HCT116 (cell line): ENCODE measurements at regions not wholly inside any gene's neighbourhood (a gene's known extent, or its start where the extent isn't known, plus 50 kb on each side); places are given as distances from the start of the nearest gene placed in this dataset.

Experiments
- ATAC-seq: fragments of 200-7000 bp; cut with Tn5 transposase; 2 replicates; pipeline ENCODE4 v1.9.1; 2020; ENCODE audit warnings: mild to moderate bottlenecking, moderate library complexity
- BruUV-seq: library from RNA; stranded (reverse); fragments of 400-500 nt; replicated peaks from 2 replicates; lab custom pipeline; 2021; lab: Mats Ljungman, UMichigan
- CTCF ChIA-PET: fragments of 300-600 bp; sonication (Branson Sonifier 250); formaldehyde crosslinking; loops from one replicate; lab custom pipeline; 2021; ENCODE audit warnings: antibody characterized with exemption; lab: Charles Lee
- POLR2A ChIA-PET: fragments of 300-600, 350-600 bp; sonication (Branson Sonifier 250); formaldehyde crosslinking; loops from one replicate; lab custom pipeline; 2021; ENCODE audit warnings: antibody characterized with exemption; lab: Charles Lee
- RAD21 ChIA-PET, 2 experiments: fragments of 300-600 bp; sonication (Branson Sonifier 250); formaldehyde crosslinking; loops; one replicate each; lab custom pipeline; 2023; ENCODE audit warnings: low total read pairs in 2 of 2; ENCODE audit not compliant: uncharacterized antibody in 2 of 2, unreplicated experiment in 2 of 2, low non-redundant PET in 1 of 2; lab: Charles Lee
- DNase-seq: peaks from one replicate; pipeline ENCODE4 v3.0.0-alpha.2; 2010; ENCODE audit warnings: low read depth, low spot score
- H2AFZ ChIP-seq: fragments of 200-600 bp; shearing (Covaris generic), sonication (generic); 2 replicates; pipeline ENCODE4 v1.6.1; 2017; ENCODE audit warnings: low read depth, mixed run types, mixed read lengths, antibody characterized with exemption, low read length; ENCODE audit not compliant: poor library complexity, severe bottlenecking
- H3K27ac ChIP-seq: 2 replicates; pipeline ENCODE4 v1.5.1; 2012; ENCODE audit warnings: low read depth, low read length
- H3K27me3 ChIP-seq: fragments of 200-600 bp; sonication (generic); 2 replicates; pipeline ENCODE4 v1.6.1; 2016; ENCODE audit warnings: mixed run types, low read length, mixed read lengths; ENCODE audit not compliant: insufficient read depth
- H3K36me3 ChIP-seq, 2 experiments: fragments of 200-500 bp in 1 of 2; fragments of 200-600 bp in 1 of 2; sonication (Bioruptor generic) in 1 of 2; sonication (generic) in 1 of 2; 2 replicates each; pipeline versions ENCODE4 v1.5.1 to v1.6.1; 2014 to 2016; ENCODE audit warnings: low read length in 2 of 2, inconsistent platforms in 1 of 2, mixed read lengths in 1 of 2, mixed run types in 1 of 2; ENCODE audit not compliant: insufficient read depth in 2 of 2, control insufficient read depth in 1 of 2
- H3K4me1 ChIP-seq, 2 experiments: fragments of 200-600 bp in 1 of 2; sonication (generic) in 1 of 2; 2 replicates each; pipeline versions ENCODE4 v1.5.1 to v1.6.1; 2012 to 2017; ENCODE audit warnings: low read length in 2 of 2, inconsistent platforms in 1 of 2, mild to moderate bottlenecking in 1 of 2, mixed read lengths in 1 of 2, mixed run types in 1 of 2, moderate library complexity in 1 of 2; ENCODE audit not compliant: insufficient read depth in 2 of 2, control insufficient read depth in 1 of 2
- H3K4me2 ChIP-seq: fragments of 200-600 bp; sonication (generic); 2 replicates; pipeline ENCODE4 v1.6.1; 2017; ENCODE audit warnings: mixed run types, low read length, mixed read lengths
- H3K4me3 ChIP-seq, 2 experiments: fragments of 200-600 bp in 1 of 2; sonication (generic) in 1 of 2; replicated peaks in 1 of 2; 2 replicates each; pipeline ENCODE4 v1.5.1; 2011 to 2016; ENCODE audit warnings: low read length in 2 of 2, control low read depth in 1 of 2, low read depth in 1 of 2, mild to moderate bottlenecking in 1 of 2, mixed read lengths in 1 of 2, mixed run types in 1 of 2
- H3K79me2 ChIP-seq: fragments of 200-600 bp; sonication (generic); 2 replicates; pipeline ENCODE4 v1.6.1; 2017; ENCODE audit warnings: mild to moderate bottlenecking, mixed run types, low read length, moderate library complexity, mixed read lengths; ENCODE audit not compliant: insufficient read depth
- H3K9ac ChIP-seq: fragments of 200-600 bp; sonication (generic); 2 replicates; pipeline ENCODE4 v1.6.1; 2016; ENCODE audit warnings: low read length, mixed read lengths
- H3K9me2 ChIP-seq: fragments of 200-600 bp; sonication (generic), shearing (Covaris generic); 2 replicates; pipeline ENCODE4 v1.6.1; 2017; ENCODE audit warnings: mixed run types, mild to moderate bottlenecking, moderate library complexity; ENCODE audit not compliant: insufficient read depth
- H3K9me3 ChIP-seq, 2 experiments: fragments of 200-500 bp in 1 of 2; fragments of 200-600 bp in 1 of 2; sonication (Bioruptor generic) in 1 of 2; sonication (generic) in 1 of 2; 2 replicates each; pipeline ENCODE4 v1.6.1; 2014 to 2017; ENCODE audit warnings: low read length in 2 of 2, mixed read lengths in 2 of 2, inconsistent platforms in 1 of 2, low read depth in 1 of 2, mild to moderate bottlenecking in 1 of 2, mixed run types in 1 of 2, moderate library complexity in 1 of 2; ENCODE audit not compliant: control insufficient read depth in 1 of 2, insufficient read depth in 1 of 2
- H4K20me1 ChIP-seq: fragments of 200-600 bp; sonication (generic), shearing (Covaris generic); 2 replicates; pipeline ENCODE4 v1.6.1; 2017; ENCODE audit warnings: mixed run types, mild to moderate bottlenecking, moderate library complexity; ENCODE audit not compliant: insufficient read depth
- ATF3 ChIP-seq: IDR thresholded peaks from 2 replicates; pipeline ENCODE4 v1.6.1; 2012
- CBX3 ChIP-seq: IDR thresholded peaks from 2 replicates; pipeline ENCODE4 v1.6.1; 2012; ENCODE audit warnings: low read depth
- CTCF ChIP-seq, 3 experiments: fragments of 200-600 bp in 1 of 3; sonication (generic) in 1 of 3; IDR thresholded peaks in 2 of 3; conservative IDR thresholded peaks in 1 of 3; 2 replicates each; pipeline ENCODE4 v1.5.1; 2012 to 2017; ENCODE audit warnings: low read depth in 2 of 3, low read length in 2 of 3, antibody characterized with exemption in 1 of 3, borderline replicate concordance in 1 of 3, control low read depth in 1 of 3, mild to moderate bottlenecking in 1 of 3, mixed read lengths in 1 of 3, mixed run types in 1 of 3, moderate library complexity in 1 of 3; ENCODE audit not compliant: insufficient read depth in 1 of 3
- EGR1 ChIP-seq: IDR thresholded peaks from 2 replicates; pipeline ENCODE4 v1.6.1; 2012; ENCODE audit warnings: low read depth
- ELF1 ChIP-seq: IDR thresholded peaks from 2 replicates; pipeline ENCODE4 v1.6.1; 2012; ENCODE audit warnings: low read depth, borderline replicate concordance
- EZH2phosphoT487 ChIP-seq: fragments of 200-600 bp; IDR thresholded peaks from 2 replicates; pipeline ENCODE4 v1.6.1; 2018; ENCODE audit warnings: antibody characterized with exemption, borderline replicate concordance
- FOSL1 ChIP-seq: IDR thresholded peaks from 2 replicates; pipeline ENCODE4 v1.6.1; 2012; ENCODE audit warnings: low read depth
- JUND ChIP-seq: IDR thresholded peaks from 2 replicates; pipeline ENCODE4 v1.6.1; 2012
- MAX ChIP-seq: IDR thresholded peaks from 2 replicates; pipeline ENCODE4 v1.6.1; 2012
- POLR2A ChIP-seq: IDR thresholded peaks from 2 replicates; pipeline ENCODE4 v1.7.0; 2011; ENCODE audit warnings: borderline replicate concordance; ENCODE audit not compliant: insufficient read depth, insufficient read length; ENCODE audit errors: extremely low read depth
- POLR2AphosphoS5 ChIP-seq: IDR thresholded peaks from 2 replicates; pipeline ENCODE4 v1.6.1; 2011; ENCODE audit warnings: mild to moderate bottlenecking, low read depth, low read length, moderate library complexity
- RAD21 ChIP-seq: IDR thresholded peaks from 2 replicates; pipeline ENCODE4 v1.6.1; 2012; ENCODE audit warnings: low read depth, mild to moderate bottlenecking
- REST ChIP-seq: IDR thresholded peaks from 2 replicates; pipeline ENCODE4 v1.6.1; 2012; ENCODE audit warnings: low read depth
- SIN3A ChIP-seq: IDR thresholded peaks from 2 replicates; pipeline ENCODE4 v1.6.1; 2012; ENCODE audit warnings: low read depth
- SP1 ChIP-seq: IDR thresholded peaks from 2 replicates; pipeline ENCODE4 v1.6.1; 2012; ENCODE audit warnings: low read depth
- SRF ChIP-seq: IDR thresholded peaks from 2 replicates; pipeline ENCODE4 v1.6.1; 2012; ENCODE audit warnings: low read depth
- ZFX ChIP-seq: fragments of 450-650 bp; IDR thresholded peaks from 2 replicates; pipeline ENCODE4 v1.6.1; 2017
- intact Hi-C: fragments of 100-400 bp; cut with micrococcal nuclease; formaldehyde crosslinking; loops from 2 replicates; pipeline ENCODE4 v1.10.0; 2022

GRCh38 chr12:126998747-126999285 lies 1268.2 kb upstream of the TMEM132C start:
- H3K9me2 ChIP-seq: no peaks in the 10 kb centered on the region
- H4K20me1 ChIP-seq: no peaks in the 10 kb centered on the region
- no peak for TF ChIP-seq EZH2phosphoT487
- TF ChIP-seq POLR2AphosphoS5: no peak
- no peak for TF ChIP-seq EGR1
- no peak for TF ChIP-seq ZFX
- TF ChIP-seq, all 23 proteins: peak for 0
- Histone ChIP-seq H3K27me3 (no peaks in the 10 kb centered on the region), H3K9ac (no peak overlapping the region), H3K27ac (no peak overlapping the region), H3K36me3 (no peaks in the 10 kb centered on the region), H3K4me3 (no peak overlapping the region), H3K4me1 (no peaks in the 10 kb centered on the region), H2AFZ (no peak overlapping the region), H3K9me3 (no peaks in the 10 kb centered on the region), H3K79me2 (no peaks in the 10 kb centered on the region), H3K4me2 (no peak overlapping the region)
- ATAC-seq: no peak
- BruUV-seq: no TSS peak
- DNase-seq: no peak
- intact Hi-C loops: no loop called here
- RAD21 ChIA-PET: no interaction called here
- POLR2A ChIA-PET: no interaction called here
- CTCF ChIA-PET: no interaction called here

- Histone ChIP-seq H3K4me2 (no peak overlapping the region), H3K9ac (no peak overlapping the region), H3K4me1 (no peaks in the 10 kb centered on the region), H3K36me3 (no peaks in the 10 kb centered on the region), H3K4me3 (no peak overlapping the region), H3K9me2 (no peaks in the 10 kb centered on the region), H3K79me2 (no peaks in the 10 kb centered on the region), H2AFZ (no peak overlapping the region), H4K20me1 (no peaks in the 10 kb centered on the region), H3K27me3 (no peaks in the 10 kb centered on the region), H3K9me3 (no peaks in the 10 kb centered on the region), H3K27ac (no peak overlapping the region)
- CTCF ChIA-PET: no interaction called here
- RAD21 ChIA-PET: no interaction called here
- POLR2A ChIA-PET: no interaction called here
- DNase-seq: no peak
- no peak for TF ChIP-seq SIN3A
- no peak for TF ChIP-seq SRF
- TF ChIP-seq REST: no peak
- TF ChIP-seq ATF3: no peak
- no peak for TF ChIP-seq ELF1
- TF ChIP-seq RAD21: no peak
- no peak for TF ChIP-seq JUND
- TF ChIP-seq POLR2A: no peak
- no peak for TF ChIP-seq CTCF (IDR thresholded peaks at IDR 0.05 in 2 of 3, conservative IDR thresholded peaks at IDR 0.05 in 1 of 3; ENCODE audit: borderline replicate concordance in 1 of 3, insufficient read depth in 1 of 3, low read depth in 2 of 3, low read length in 2 of 3)
- no peak for TF ChIP-seq FOSL1
- TF ChIP-seq POLR2AphosphoS5: no peak
- no peak for TF ChIP-seq CBX3
- TF ChIP-seq SP1: no peak
- no peak for TF ChIP-seq MAX
- ATAC-seq: no peak
- no TSS peak for BruUV-seq
- intact Hi-C loops: no loop called here
Measured at GRCh38 chr12:126999352-126999751, 1267.6 kb upstream of the TMEM132C start.
